ENCODE measurements at regions not wholly inside any gene's neighbourhood (a gene's known extent, or its start where the extent isn't known, plus 50 kb on each side); places are given as distances from the start of the nearest gene placed in this dataset.

GRCh38 chr2:108161298-108161697, 78.5 kb upstream of the SULT1C3 start:
- DNase-seq (ENCODE audit: low read depth): no peak
- H3K4me3 ChIP-seq (ENCODE audit: low read length): no peak overlapping the region
- no peak for TF ChIP-seq CTCF (IDR thresholded peaks at IDR 0.05; ENCODE audit: insufficient read depth, low read depth, low read length, missing control alignments)

- no peak for DNase-seq (ENCODE audit: low read depth)
- H3K4me3 ChIP-seq (ENCODE audit: low read length): no peak overlapping the region
- TF ChIP-seq CTCF (IDR thresholded peaks at IDR 0.05; ENCODE audit: insufficient read depth, low read depth, low read length, missing control alignments): no peak
These were observed 75.5 kb upstream of the SULT1C3 start for GRCh38 chr2:108164318-108164717.

DNA sequence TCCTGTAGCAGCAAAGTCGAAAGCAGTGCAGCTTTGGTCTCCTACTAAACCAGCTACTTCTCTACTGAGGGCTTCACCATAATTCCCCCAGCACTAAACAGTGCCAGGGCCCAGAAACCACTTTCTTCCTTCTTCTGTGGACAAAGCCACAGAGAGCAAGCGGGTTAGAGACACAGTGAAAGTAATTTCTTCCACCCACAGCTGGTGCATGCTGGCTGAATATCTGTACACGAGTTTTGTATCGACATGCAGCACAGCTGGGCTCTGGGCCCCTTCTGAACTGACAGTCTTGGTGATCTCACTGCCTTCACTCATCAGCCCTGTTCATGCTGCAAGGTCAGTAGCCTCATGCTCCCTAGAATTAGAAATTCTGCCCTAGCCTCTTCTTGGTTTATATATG, 74.0 kb upstream of the SULT1C3 start:
- no peak for TF ChIP-seq CTCF (IDR thresholded peaks at IDR 0.05; ENCODE audit: insufficient read depth, low read depth, low read length, missing control alignments)
- H3K4me3 ChIP-seq (ENCODE audit: low read length): no peak overlapping the region
- no peak for DNase-seq (ENCODE audit: low read depth)

GRCh38 chr2:108167699-108168098, 72.1 kb upstream of the SULT1C3 start:
- no peak for TF ChIP-seq CTCF (IDR thresholded peaks at IDR 0.05; ENCODE audit: insufficient read depth, low read depth, low read length, missing control alignments)
- no peak for DNase-seq (ENCODE audit: low read depth)
- H3K4me3 ChIP-seq (ENCODE audit: low read length): no peak overlapping the region

DNA sequence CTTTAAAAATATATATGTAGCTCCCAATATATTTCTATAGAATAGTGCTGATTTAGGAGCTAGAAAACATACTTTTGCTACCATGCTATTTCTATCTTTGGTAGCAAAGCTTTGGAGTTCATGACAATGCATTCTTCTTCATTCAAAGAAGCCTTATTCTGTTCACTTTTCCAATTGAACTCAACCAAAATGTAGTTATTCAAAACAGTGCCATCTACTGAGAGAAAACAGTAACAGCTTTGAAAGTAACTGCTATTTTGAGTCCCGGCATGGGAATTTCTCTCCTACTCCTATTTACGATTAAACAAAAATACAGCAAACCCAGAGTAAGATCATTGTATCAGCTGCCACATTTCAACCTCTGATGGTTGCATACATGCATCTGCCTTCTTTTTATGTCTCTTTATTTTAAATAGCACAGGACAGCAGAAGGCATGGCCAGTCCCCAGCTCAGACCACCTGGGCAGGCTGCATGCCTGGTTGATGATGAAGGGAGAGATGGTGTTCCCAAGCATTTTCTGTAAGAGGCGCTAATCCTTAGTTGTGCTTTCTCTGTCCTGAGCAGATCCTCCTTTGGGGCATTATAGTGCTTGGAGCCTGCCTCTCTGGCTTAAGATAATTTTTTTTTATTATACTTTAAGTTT, 69.7 kb upstream of the SULT1C3 start:
- DNase-seq (ENCODE audit: low read depth): peak; percentile 43
- no peak overlapping the region for H3K4me3 ChIP-seq (ENCODE audit: low read length)
- TF ChIP-seq CTCF (IDR thresholded peaks at IDR 0.05; ENCODE audit: insufficient read depth, low read depth, low read length, missing control alignments): peak; percentile 54

DNA sequence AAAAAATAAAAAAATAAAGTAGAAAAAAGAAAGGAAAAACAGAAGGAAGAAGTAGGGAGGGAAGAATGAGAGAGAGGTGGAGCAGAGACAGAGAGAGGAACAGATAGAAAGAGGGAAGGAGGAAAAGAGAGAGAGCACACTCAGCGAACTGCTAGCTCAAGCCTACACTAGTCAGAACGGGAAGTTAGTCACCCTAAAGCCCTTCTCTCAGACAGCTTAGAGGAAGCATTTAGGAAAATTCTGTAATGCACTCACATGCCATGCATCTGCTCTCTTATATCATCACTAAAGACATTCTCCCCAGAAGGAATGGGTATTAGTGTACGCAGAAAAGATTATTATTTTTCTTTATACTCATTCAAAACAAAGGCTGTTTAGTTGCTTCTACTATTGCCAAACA, 68.1 kb upstream of the SULT1C3 start:
- no peak for TF ChIP-seq CTCF (IDR thresholded peaks at IDR 0.05; ENCODE audit: insufficient read depth, low read depth, low read length, missing control alignments)
- DNase-seq (ENCODE audit: low read depth): peak; percentile 60
- H3K4me3 ChIP-seq (ENCODE audit: low read length): no peak overlapping the region

- H3K4me3 ChIP-seq (ENCODE audit: low read length): no peak overlapping the region
- peak; percentile 34 for TF ChIP-seq CTCF (IDR thresholded peaks at IDR 0.05; ENCODE audit: insufficient read depth, low read depth, low read length, missing control alignments)
- DNase-seq (ENCODE audit: low read depth): peak; percentile 57
These were observed 57.3 kb upstream of the SULT1C3 start for GRCh38 chr2:108182489-108182888.
